ENCODE measurements at regions not wholly inside any gene's neighbourhood (a gene's known extent, or its start where the extent isn't known, plus 50 kb on each side); places are given as distances from the start of the nearest gene placed in this dataset.

DNA sequence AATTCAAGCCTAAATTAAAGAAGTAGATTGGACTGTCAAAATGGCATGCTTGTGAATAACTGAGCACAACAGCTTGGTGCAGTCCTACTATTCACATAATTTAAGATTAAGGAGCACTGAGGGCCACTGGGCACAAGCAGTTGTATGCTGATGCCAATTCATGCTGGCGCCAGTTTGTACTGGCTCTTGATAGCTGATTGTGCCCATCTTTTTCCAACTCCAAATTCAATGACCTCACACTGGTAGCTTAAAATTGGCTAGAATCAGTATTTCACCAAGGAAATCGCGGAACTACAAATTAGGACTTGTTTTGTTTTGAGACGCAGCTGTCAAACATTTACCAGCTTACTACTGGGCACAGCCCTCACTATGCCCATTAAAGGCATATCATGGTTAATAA is 969.2 kb downstream of the JRKL start:
- TF ChIP-seq, protein P1, sequence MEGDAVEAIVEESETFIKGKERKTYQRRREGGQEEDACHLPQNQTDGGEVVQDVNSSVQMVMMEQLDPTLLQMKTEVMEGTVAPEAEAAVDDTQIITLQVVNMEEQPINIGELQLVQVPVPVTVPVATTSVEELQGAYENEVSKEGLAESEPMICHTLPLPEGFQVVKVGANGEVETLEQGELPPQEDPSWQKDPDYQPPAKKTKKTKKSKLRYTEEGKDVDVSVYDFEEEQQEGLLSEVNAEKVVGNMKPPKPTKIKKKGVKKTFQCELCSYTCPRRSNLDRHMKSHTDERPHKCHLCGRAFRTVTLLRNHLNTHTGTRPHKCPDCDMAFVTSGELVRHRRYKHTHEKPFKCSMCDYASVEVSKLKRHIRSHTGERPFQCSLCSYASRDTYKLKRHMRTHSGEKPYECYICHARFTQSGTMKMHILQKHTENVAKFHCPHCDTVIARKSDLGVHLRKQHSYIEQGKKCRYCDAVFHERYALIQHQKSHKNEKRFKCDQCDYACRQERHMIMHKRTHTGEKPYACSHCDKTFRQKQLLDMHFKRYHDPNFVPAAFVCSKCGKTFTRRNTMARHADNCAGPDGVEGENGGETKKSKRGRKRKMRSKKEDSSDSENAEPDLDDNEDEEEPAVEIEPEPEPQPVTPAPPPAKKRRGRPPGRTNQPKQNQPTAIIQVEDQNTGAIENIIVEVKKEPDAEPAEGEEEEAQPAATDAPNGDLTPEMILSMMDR (IDR thresholded peaks at IDR 0.05 in 2 of 3, conservative IDR thresholded peaks at IDR 0.05 in 1 of 3; ENCODE audit: insufficient read depth in 2 of 3, low read depth in 1 of 3, low read length in 3 of 3), result no peak
- TF ChIP-seq ZBTB7A (IDR thresholded peaks at IDR 0.05; ENCODE audit: borderline replicate concordance, control insufficient read depth, low read depth, low read length), result no peak
- TF ChIP-seq ZNF239 (CRISPR knock-in tag; IDR thresholded peaks at IDR 0.05), result no peak
- TF ChIP-seq DEAF1 (CRISPR knock-in tag; IDR thresholded peaks at IDR 0.05), result no peak
- no peak for TF ChIP-seq RFX5 (IDR thresholded peaks at IDR 0.05; ENCODE audit: low read depth, low read length)
- TF ChIP-seq GATAD2A (IDR thresholded peaks at IDR 0.05), result no peak
- no peak for TF ChIP-seq ZNF175 (CRISPR knock-in tag; IDR thresholded peaks at IDR 0.05; ENCODE audit: low read depth)
- no peak for TF ChIP-seq RAD21 (CRISPR knock-in tag; conservative IDR thresholded peaks at IDR 0.05 in 1 of 2, IDR thresholded peaks at IDR 0.05 in 1 of 2)

Data from K562 (cell line).